Kidney capillary endothelial cell (primary cell): ENCODE measurements at regions not wholly inside any gene's neighbourhood (a gene's known extent, or its start where the extent isn't known, plus 50 kb on each side); places are given as distances from the start of the nearest gene placed in this dataset.
"Not testable (repeated sequence)": the region's sequence is repeated elsewhere in the genome, so short reads cannot be mapped to it uniquely, and the experiment has no call there.

ENCODE experiments used
- DNase-seq: peaks from one replicate; pipeline ENCODE4 v3.0.0-alpha.2; 2018; ENCODE audit warnings: low spot score

GRCh38 chr3:195634426-195635261, 50.9 kb upstream of the APOD start:
- DNase-seq: not testable (repeated sequence)
